ENCODE measurements at regions not wholly inside any gene's neighbourhood (a gene's known extent, or its start where the extent isn't known, plus 50 kb on each side); places are given as distances from the start of the nearest gene placed in this dataset.

GRCh38 chr12:82146740-82147139 lies 211.4 kb downstream of the CCDC59 start (continued):
- no peak for TF ChIP-seq ZBTB33 (CRISPR knock-in tag; IDR thresholded peaks at IDR 0.05)
- TF ChIP-seq ZNF766 (CRISPR knock-in tag; conservative IDR thresholded peaks at IDR 0.05) = no peak

- Histone ChIP-seq H3K4me1 (replicated peaks in 1 of 2; ENCODE audit: control insufficient read depth in 2 of 2, insufficient read depth in 2 of 2, low read length in 2 of 2) (no peaks in the 10 kb centered on the region), H3K27me3 (ENCODE audit: control insufficient read depth in 2 of 2, insufficient read depth in 2 of 2, low read length in 2 of 2) (no peaks in the 10 kb centered on the region), H3K4me2 (ENCODE audit: insufficient read depth, low read length) (no peak overlapping the region), H4K20me1 (replicated peaks; ENCODE audit: control insufficient read depth, insufficient read depth, low read length) (no peaks in the 10 kb centered on the region), H3K36me3 (ENCODE audit: control insufficient read depth, insufficient read depth, low read length) (no peaks in the 10 kb centered on the region), H3K9me3 (replicated peaks; ENCODE audit: control insufficient read depth, insufficient read depth, low read depth, low read length) (peaks cover 1% of the 10 kb centered on the region; the same call in 1 of the 2 replicates), H2AFZ (ENCODE audit: low read depth, low read length) (no peak overlapping the region), H3K9me1 (ENCODE audit: control insufficient read depth, insufficient read depth, low read length) (no peaks in the 10 kb centered on the region), H3K9ac (ENCODE audit: insufficient read depth in 1 of 2, low read depth in 2 of 2, low read length in 2 of 2) (no peak overlapping the region), H3K27ac (ENCODE audit: extremely low read depth, low read depth, low read length) (no peak overlapping the region), H3K79me2 (ENCODE audit: control insufficient read depth, insufficient read depth, low read length) (no peaks in the 10 kb centered on the region), H3K4me3 (no peak overlapping the region)
- DNase-seq (ENCODE audit: extremely low read depth in 1 of 4, low spot score in 3 of 4) = peak in 2 of 4 experiments; percentile 18 to 24
- intact Hi-C loops (cut with micrococcal nuclease) = no loop called here
- 0% methylated on average over 1 of the region's 1 CpG for WGBS (ENCODE audit: insufficient coverage, low coverage, missing lambda C conversion rate)
- ATAC-seq = no peak
- TF ChIP-seq NEUROD1 (IDR thresholded peaks at IDR 0.05; ENCODE audit: borderline replicate concordance, low read depth, low read length, partially characterized antibody) = no peak
- TF ChIP-seq USF2 (CRISPR knock-in tag; IDR thresholded peaks at IDR 0.05) = 0 out of 2 replicates have a peak, but pooled peaks have one; percentile 5
- TF ChIP-seq CTCF (IDR thresholded peaks at IDR 0.05 in 2 of 3, conservative IDR thresholded peaks at IDR 0.05 in 1 of 3; ENCODE audit: insufficient read depth in 2 of 3, low read depth in 1 of 3, low read length in 3 of 3) = no peak
- no peak for TF ChIP-seq JUNB (CRISPR knock-in tag; conservative IDR thresholded peaks at IDR 0.05)
- in situ Hi-C loops (cut with MboI) = no loop called here
- FAIRE-seq = no peak
- no TSS peak for BruUV-seq (replicated peaks)
- ChIA-PET CTCF (ENCODE audit: low intra/inter-chr PET ratio) (no interaction called here), POLR2A (no interaction called here)
Measured at GRCh38 chr12:82144505-82144904, 213.7 kb downstream of the CCDC59 start.

All from K562 (cell line).